ENCODE measurements at regions not wholly inside any gene's neighbourhood (a gene's known extent, or its start where the extent isn't known, plus 50 kb on each side); places are given as distances from the start of the nearest gene placed in this dataset.

- DNase-seq = no peak
Measured at GRCh38 chr15:94683902-94684301, 452.5 kb downstream of the MCTP2 start.

DNA sequence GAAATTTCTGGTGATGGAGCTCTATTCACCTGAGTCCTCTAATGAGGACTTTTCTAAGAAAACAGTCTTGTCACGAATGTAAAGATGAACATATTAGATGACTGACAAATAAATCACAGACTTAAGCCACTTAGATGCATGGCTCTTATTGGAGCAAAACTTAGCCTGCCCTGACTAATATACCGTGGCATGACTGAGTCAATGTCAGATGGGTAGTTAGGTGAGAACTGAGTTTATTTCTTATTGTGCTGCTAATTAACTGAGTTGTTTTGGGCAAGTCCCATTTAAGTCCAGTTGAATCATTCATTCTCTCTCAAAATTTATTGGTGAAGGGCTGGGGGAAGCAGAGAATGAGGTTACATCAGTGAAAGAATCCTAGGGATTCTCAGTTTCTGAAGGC, 459.8 kb downstream of the MCTP2 start:
- DNase-seq = no peak

GRCh38 chr15:94692710-94693109, 461.3 kb downstream of the MCTP2 start:
- DNase-seq = no peak

DNA sequence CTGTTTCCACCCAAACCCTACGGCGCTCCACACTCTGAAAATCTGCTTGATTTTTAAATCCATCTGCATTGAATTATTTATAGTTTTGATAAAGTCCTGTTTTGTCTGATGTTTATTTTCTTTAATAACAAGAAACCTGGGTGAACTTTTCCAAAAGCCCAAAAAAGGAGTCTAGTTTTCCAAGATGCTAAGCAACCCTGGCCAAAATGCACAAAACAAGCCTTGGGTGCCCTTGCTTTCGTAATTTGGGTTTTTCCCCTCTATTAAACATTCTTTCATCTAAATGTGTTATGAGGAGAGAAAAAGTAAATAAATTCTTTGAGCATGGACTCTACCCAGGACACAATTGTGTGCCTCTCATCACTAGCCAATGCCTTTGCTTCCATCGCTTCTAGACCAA, 468.9 kb downstream of the MCTP2 start:
- no peak for DNase-seq

GRCh38 chr15:94701281-94701985, 470.1 kb downstream of the MCTP2 start:
- DNase-seq = no peak

DNA sequence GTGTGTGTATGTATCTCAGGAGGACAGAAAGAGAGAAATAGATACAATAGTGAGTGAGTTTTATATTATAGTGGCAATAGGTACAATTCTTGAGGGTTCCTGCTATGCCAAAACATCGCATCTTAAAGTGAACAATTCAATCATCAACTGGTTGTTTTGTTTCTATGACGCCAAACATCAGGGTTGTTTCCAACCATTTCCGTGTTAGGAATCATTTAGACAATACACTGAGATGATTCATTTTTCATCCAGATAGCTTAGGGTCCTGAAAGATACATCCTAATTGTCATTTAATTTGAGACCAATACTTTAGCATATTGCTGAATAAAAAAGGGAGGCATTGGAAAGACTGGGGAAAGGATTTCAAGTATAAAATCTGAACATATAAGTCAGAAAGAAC, 472.2 kb downstream of the MCTP2 start:
- no peak for DNase-seq

DNA sequence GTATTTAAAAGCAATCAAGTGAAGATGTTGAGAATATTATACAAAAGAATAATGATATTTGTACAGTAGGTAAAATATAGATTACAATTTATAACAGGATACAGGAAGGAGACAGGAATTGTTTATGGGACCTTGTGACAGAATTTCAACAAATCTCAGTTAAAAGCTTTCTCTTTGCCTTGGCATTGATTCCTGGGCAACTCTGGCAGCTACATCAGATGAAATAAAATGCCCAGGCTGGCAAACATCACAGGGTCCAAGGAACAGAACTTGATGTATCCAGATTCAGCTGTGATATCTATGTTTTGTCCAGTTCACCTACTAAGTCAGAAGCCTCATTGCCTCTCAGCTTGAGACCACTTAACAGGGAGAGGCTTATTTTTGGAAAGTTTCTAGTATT, 473.1 kb downstream of the MCTP2 start:
- DNase-seq = peak in 1 of 2 experiments; percentile 48

DNA sequence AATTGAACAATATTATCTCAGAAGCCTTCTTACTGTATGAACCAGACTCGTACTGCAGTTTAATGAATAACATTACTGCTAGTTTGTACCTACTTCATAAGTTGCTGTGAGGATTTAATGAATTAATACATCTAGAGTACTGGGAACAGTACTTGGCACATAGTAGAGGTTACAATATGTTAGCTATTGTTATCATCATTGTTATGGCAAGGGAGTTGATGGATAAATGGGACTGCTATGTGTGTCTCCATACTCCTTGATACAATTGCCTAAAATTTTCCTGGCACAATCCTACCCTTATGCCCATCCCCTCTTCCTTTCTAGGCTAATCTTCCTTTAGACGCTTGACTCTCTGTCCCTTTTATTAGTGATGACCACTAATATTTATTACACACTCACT, 473.6 kb downstream of the MCTP2 start:
- DNase-seq = no peak

GRCh38 chr15:94709319-94709718, 478.0 kb downstream of the MCTP2 start:
- DNase-seq = no peak

DNA sequence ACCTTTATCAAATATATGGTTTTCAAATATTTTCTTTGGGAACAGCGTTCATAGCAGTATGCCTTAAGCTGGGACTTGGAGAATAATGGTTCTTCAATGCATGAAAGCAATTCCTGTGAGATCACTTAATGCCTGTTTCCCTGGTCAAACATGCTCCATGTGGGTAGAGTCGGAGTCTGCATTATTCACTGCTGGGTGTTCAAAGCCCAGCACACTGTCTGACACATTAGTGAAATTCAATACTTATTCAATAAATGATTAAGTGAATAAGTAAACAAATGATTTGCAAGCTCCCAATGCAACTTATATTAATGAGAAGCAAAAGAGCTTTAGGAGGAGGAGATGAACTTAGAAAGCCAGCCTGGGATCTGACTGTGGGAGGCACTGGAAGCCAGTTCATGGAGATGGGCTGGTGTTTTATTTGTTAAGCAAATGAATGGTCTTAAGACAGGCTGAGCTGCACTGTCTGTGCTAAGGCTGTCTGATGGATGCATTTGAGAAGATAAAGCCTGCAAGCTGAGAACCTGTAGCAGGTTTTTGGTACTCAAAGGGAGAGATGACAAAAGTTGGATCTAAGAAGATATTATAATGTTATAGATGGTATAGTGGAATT, 490.8 kb downstream of the MCTP2 start:
- DNase-seq = no peak

- DNase-seq = peak in 1 of 2 experiments; percentile 24
Measured at GRCh38 chr15:94723801-94724200, 492.4 kb downstream of the MCTP2 start.

DNA sequence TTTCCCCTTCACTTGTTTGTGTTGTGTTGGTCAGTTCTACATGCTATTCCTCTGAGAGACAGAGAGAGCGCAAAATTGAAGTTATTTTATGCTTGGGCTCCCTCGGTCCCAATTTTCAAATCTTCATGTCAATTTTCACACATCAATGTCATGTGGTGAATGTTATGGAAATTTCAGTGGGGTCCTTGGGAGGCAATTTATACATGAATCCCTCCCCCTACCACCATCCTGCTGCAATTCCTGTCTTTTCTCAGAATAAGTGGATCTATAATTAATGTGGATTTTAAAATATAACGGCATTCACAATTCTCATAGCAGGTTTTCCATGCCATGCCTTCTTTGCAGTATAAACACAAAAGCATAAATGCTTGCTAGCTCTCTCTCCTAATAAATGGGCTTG, 499.9 kb downstream of the MCTP2 start:
- no peak for DNase-seq

GRCh38 chr15:94734460-94734859, 503.1 kb downstream of the MCTP2 start:
- no peak for DNase-seq

DNA sequence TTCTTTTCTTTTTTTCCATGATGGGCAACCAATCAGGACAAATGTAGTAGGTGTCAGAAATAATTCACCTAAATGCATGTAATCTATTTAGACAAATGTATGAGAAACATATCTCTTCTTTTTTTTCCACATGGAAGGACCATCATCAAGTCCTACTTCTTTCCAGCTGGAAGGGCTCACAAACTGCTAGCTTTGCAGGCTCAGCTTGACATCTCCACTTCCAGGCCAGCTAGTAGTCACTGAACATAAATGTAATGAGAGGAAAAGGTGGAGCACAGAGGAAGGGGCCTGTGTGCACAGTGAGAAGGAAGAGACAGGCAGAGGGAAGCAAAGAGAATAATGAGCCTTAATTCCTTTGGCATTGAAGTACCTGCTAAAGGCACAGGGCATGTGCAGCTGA, 504.9 kb downstream of the MCTP2 start:
- no peak for DNase-seq

DNA sequence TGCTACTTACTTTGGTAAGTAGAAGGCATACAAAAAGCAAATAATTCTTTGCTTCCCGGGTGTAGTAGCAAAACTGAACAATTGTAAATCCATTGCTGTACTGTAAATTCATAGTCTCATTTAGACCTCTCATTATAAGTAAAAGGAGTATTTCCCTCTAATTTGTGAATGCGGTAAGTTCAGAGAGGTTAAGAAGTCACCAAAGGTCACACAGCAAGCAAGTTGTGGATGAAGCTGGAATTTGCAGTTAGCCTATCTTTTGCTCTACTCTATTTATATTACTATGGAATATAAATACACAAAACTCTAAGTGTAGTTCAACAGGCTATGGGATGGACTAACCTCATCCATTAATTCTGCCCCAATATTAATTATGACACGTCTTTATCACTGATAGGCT, 508.3 kb downstream of the MCTP2 start:
- DNase-seq = no peak

DNA sequence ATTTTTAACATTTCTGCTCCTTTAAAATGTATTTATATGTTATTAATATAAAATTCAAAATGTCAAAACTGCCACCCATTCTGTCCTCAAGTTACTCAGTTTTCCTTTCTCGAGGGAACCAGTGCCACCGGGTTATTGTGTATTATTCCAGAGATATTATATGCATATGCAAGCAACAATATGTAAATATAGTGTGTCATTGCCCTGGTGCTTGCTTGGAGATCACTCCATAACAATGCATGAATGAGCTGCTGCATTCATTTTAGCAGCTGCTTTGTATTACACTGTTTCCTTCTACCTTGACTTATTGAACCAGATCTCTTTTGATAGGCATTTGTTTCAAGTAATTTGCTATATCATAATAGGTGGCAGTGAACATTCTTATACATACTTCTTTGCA, 509.1 kb downstream of the MCTP2 start:
- DNase-seq = no peak

DNA sequence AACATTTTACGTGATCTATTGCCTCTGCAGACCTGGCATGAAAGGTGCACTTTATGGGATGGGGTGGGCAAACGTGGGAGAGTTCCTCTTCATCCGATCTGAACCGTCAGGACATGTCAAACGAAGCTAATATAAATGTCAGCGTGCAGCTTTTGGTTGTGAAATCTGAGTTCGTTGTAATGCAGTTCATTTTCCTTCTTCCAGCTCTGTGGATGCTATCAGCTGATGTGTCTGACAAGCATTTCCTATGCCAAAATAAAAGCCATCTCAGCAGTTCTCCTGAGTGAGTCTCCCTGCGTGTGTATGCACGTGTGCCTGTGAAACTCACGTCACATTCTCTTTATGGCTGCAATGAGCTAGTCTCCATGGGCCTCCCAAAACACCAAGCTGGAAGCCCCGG, 512.3 kb downstream of the MCTP2 start:
- no peak for DNase-seq

- DNase-seq = no peak
Measured at GRCh38 chr15:94744080-94744793, 512.9 kb downstream of the MCTP2 start.

- no peak for DNase-seq
Measured at GRCh38 chr15:94745371-94745770, 514.0 kb downstream of the MCTP2 start.

- no peak for DNase-seq
Measured at GRCh38 chr15:94747510-94747909, 516.1 kb downstream of the MCTP2 start.

GRCh38 chr15:94749811-94750617, 518.7 kb downstream of the MCTP2 start:
- no peak for DNase-seq

GRCh38 chr15:94760348-94760747, 529.0 kb downstream of the MCTP2 start:
- no peak for DNase-seq

GRCh38 chr15:94761574-94761973, 530.2 kb downstream of the MCTP2 start:
- peak; percentile 15 to 72 for DNase-seq
